Left lung (tissue), 4 donors: ENCODE measurements at regions not wholly inside any gene's neighbourhood (a gene's known extent, or its start where the extent isn't known, plus 50 kb on each side); places are given as distances from the start of the nearest gene placed in this dataset.

Experiments used
- ATAC-seq: fragments of 200-7000 bp; cut with Tn5 transposase; one replicate; pipeline ENCODE4 v1.9.1; 2020; ENCODE audit warnings: moderate library complexity
- DNase-seq, 4 donors: peaks; one replicate each; pipeline ENCODE4 v3.0.0-alpha.2; 2013 to 2020
- H3K27ac ChIP-seq, 2 donors: fragments of 200-600 bp; sonication (generic) in 1 of 2; one replicate each; pipeline versions ENCODE4 v1.5.0 to v1.8.0; 2020 to 2021
- H3K27me3 ChIP-seq, 2 donors: fragments of 200-600 bp; sonication (generic) in 1 of 2; one replicate each; pipeline versions ENCODE4 v1.5.0 to v1.8.0; 2020 to 2021
- H3K36me3 ChIP-seq, 2 donors: fragments of 200-600 bp; sonication (generic) in 1 of 2; one replicate each; pipeline versions ENCODE4 v1.5.0 to v1.8.0; 2020 to 2021
- H3K4me1 ChIP-seq, 2 donors: fragments of 200-600 bp; one replicate each; pipeline ENCODE4 v1.8.0; 2021
- H3K4me3 ChIP-seq, 2 donors: fragments of 200-600 bp; sonication (generic) in 1 of 2; one replicate each; pipeline versions ENCODE4 v1.5.0 to v1.8.0; 2020 to 2021; ENCODE audit warnings: mild to moderate bottlenecking in 1 of 2
- H3K9me3 ChIP-seq, 2 donors: fragments of 200-600 bp; sonication (generic) in 1 of 2; one replicate each; pipeline versions ENCODE4 v1.5.0 to v1.8.0; 2020 to 2021
- CTCF ChIP-seq, 2 donors: fragments of 200-600 bp; sonication (generic) in 1 of 2; IDR thresholded peaks; one replicate each; pipeline versions ENCODE4 v1.5.0 to v1.8.0; 2021; ENCODE audit warnings: antibody characterized with exemption in 2 of 2
- intact Hi-C, 2 donors: fragments of 100-400 bp; cut with DNase I; formaldehyde crosslinking; loops; one replicate each; pipeline versions ENCODE4 v1.11.2 to v1.14.2; 2022
- donor health status: DM: no; HTN: yes; CAD: no.
- donor health status: DM: no; HTN: no; CAD: no.

DNA sequence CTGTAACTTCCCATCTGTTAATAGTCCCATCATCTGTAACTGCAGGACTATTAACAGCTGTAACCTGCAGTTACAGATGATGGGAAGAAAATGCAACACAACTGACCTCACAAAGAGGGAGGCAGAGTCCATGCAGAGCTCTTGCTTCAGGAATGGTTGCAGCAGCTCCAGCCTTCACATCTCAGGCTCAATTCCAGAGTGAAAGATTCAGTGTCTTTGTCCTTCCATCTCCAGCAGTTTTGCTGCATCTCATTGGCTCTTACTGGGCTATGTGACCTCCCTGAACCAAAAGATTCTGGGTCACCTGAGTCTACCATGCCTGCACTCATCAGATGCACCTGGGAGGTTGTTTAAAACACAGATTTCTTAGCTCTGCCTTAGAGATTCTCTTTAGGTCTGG lies 686.7 kb downstream of the MATN1 start:
- Histone ChIP-seq H3K4me1 (no peaks in the 10 kb centered on the region), H3K9me3 (no peaks in the 10 kb centered on the region), H3K27me3 (peaks cover 0 to 25% of the 10 kb centered on the region in 2 donors), H3K4me3 (no peak overlapping the region), H3K27ac (no peak overlapping the region), H3K36me3 (no peaks in the 10 kb centered on the region)
- DNase-seq: no peak
- ATAC-seq: no peak
- intact Hi-C loops: no loop called here
- TF ChIP-seq CTCF (IDR thresholded peaks at IDR 0.05): no peak

DNA sequence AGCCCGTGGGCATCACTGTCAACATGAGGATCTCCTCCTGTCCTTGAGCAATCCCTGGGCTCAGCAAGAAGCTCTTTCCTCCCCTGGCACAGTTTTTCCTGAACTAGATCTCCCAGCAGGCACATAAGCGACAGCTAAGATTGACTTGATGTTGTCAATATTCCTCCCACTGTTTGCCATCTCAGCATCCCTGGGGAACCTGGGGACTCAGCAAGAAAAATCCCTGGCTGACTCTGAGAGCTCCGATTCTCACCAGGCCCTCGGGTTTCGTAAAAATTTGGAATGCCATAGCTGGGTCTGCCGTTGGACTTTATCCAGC lies 687.2 kb downstream of the MATN1 start:
- H3K36me3 ChIP-seq: no peaks in the 10 kb centered on the region
- intact Hi-C loops: no loop called here
- no peak overlapping the region for H3K4me3 ChIP-seq
- no peak for TF ChIP-seq CTCF (IDR thresholded peaks at IDR 0.05)
- no peaks in the 10 kb centered on the region for H3K9me3 ChIP-seq
- peaks cover 0 to 25% of the 10 kb centered on the region in 2 donors for H3K27me3 ChIP-seq
- no peak overlapping the region for H3K27ac ChIP-seq
- ATAC-seq (no peak), DNase-seq (no peak)
- no peaks in the 10 kb centered on the region for H3K4me1 ChIP-seq

- Histone ChIP-seq H3K27me3 (peaks cover 0 to 25% of the 10 kb centered on the region in 2 donors), H3K27ac (no peak overlapping the region), H3K36me3 (no peaks in the 10 kb centered on the region), H3K4me1 (no peaks in the 10 kb centered on the region), H3K4me3 (no peak overlapping the region), H3K9me3 (no peaks in the 10 kb centered on the region)
- DNase-seq (no peak), ATAC-seq (no peak)
- no peak for TF ChIP-seq CTCF (IDR thresholded peaks at IDR 0.05)
- intact Hi-C loops: no loop called here
These were observed 687.7 kb downstream of the MATN1 start for GRCh38 chr1:30035522-30036228.

GRCh38 chr1:30034627-30035521 lies 688.5 kb downstream of the MATN1 start:
- no peaks in the 10 kb centered on the region for H3K36me3 ChIP-seq
- no peaks in the 10 kb centered on the region for H3K4me1 ChIP-seq
- H3K9me3 ChIP-seq: no peaks in the 10 kb centered on the region
- no peak overlapping the region for H3K27ac ChIP-seq
- no peak for TF ChIP-seq CTCF (IDR thresholded peaks at IDR 0.05)
- H3K27me3 ChIP-seq: peaks cover 0 to 25% of the 10 kb centered on the region in 2 donors
- peak in 2 of 4 donors; percentile 2 to 8 for DNase-seq
- no peak for ATAC-seq
- intact Hi-C loops: no loop called here
- no peak overlapping the region for H3K4me3 ChIP-seq

DNA sequence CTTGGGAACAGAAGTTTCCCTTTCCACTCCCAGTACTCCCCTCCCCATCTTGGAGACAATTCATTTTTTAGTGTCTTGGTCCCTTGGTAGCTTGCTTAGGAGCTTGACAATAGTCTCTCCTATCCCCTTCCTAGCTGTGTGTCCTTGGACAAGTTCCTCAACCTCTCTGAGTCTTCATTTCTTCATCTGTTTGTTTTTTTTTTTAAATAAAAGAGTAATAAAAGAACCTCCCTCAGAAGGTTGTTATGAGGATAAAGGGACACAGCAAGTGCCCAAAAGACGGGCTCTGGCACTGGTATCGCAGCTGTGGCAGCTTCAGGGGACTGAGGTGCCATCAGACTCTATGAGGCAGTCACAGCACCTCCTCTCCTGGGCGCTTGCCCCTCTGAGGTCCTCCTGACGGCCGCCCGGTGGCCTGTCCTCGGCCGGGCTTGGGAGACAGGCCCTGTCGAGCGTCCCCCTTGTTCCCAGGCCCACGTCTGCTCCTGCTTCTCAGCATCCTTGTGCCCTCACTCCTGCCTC lies 689.2 kb downstream of the MATN1 start:
- Histone ChIP-seq H3K4me1 (no peaks in the 10 kb centered on the region), H3K27me3 (peaks cover 0 to 25% of the 10 kb centered on the region in 2 donors), H3K36me3 (no peaks in the 10 kb centered on the region), H3K9me3 (no peaks in the 10 kb centered on the region), H3K4me3 (no peak overlapping the region), H3K27ac (no peak overlapping the region)
- DNase-seq (no peak), ATAC-seq (no peak)
- no peak for TF ChIP-seq CTCF (IDR thresholded peaks at IDR 0.05)
- intact Hi-C loops: no loop called here
